ENCODE measurements at regions not wholly inside any gene's neighbourhood (a gene's known extent, or its start where the extent isn't known, plus 50 kb on each side); places are given as distances from the start of the nearest gene placed in this dataset.
"Not testable (repeated sequence)": the region's sequence is repeated elsewhere in the genome, so short reads cannot be mapped to it uniquely, and the experiment has no call there.

GRCh38 chr14:106436310-106436905, 910.0 kb downstream of the TMEM121 start:
- Mint-ChIP-seq H3K27me3 (ENCODE audit: low read depth) (no peaks in the 10 kb centered on the region), H3K4me1 (ENCODE audit: low read depth) (no peaks in the 10 kb centered on the region), H3K27ac (ENCODE audit: unreplicated experiment) (no peak overlapping the region), H3K9me3 (ENCODE audit: low read depth) (peaks cover 62% of the 10 kb centered on the region), H3K4me3 (ENCODE audit: unreplicated experiment) (no peak overlapping the region), H3K36me3 (ENCODE audit: low read depth) (no peaks in the 10 kb centered on the region)
- TF ChIP-seq CTCF (IDR thresholded peaks at IDR 0.05), result no peak
- DNase-seq (ENCODE audit: low spot score), result no peak

- peaks cover 68% of the 10 kb centered on the region for H3K9me3 Mint-ChIP-seq (ENCODE audit: low read depth)
- no peak overlapping the region for H3K27ac Mint-ChIP-seq (ENCODE audit: unreplicated experiment)
- no peak for DNase-seq (ENCODE audit: low spot score)
- no peaks in the 10 kb centered on the region for H3K36me3 Mint-ChIP-seq (ENCODE audit: low read depth)
- no peaks in the 10 kb centered on the region for H3K27me3 Mint-ChIP-seq (ENCODE audit: low read depth)
- TF ChIP-seq CTCF (IDR thresholded peaks at IDR 0.05), result no peak
- no peaks in the 10 kb centered on the region for H3K4me1 Mint-ChIP-seq (ENCODE audit: low read depth)
- H3K4me3 Mint-ChIP-seq (ENCODE audit: unreplicated experiment), result no peak overlapping the region
Observed at GRCh38 chr14:106442857-106443256, 916.5 kb downstream of the TMEM121 start.

- Mint-ChIP-seq H3K27me3 (ENCODE audit: low read depth) (no peaks in the 10 kb centered on the region), H3K4me3 (ENCODE audit: unreplicated experiment) (no peak overlapping the region), H3K9me3 (ENCODE audit: low read depth) (peaks cover 63% of the 10 kb centered on the region), H3K4me1 (ENCODE audit: low read depth) (no peaks in the 10 kb centered on the region), H3K36me3 (ENCODE audit: low read depth) (peaks cover 1% of the 10 kb centered on the region), H3K27ac (ENCODE audit: unreplicated experiment) (no peak overlapping the region)
- DNase-seq (ENCODE audit: low spot score), result no peak
- no peak for TF ChIP-seq CTCF (IDR thresholded peaks at IDR 0.05)
Observed at GRCh38 chr14:106455026-106455425, 928.6 kb downstream of the TMEM121 start.

GRCh38 chr14:106459971-106460730, 933.8 kb downstream of the TMEM121 start:
- Mint-ChIP-seq H3K4me3 (ENCODE audit: unreplicated experiment) (no peak overlapping the region), H3K9me3 (ENCODE audit: low read depth) (peaks cover 45% of the 10 kb centered on the region)
- TF ChIP-seq CTCF (IDR thresholded peaks at IDR 0.05), result peak; percentile 19

GRCh38 chr14:106460916-106461315, 934.5 kb downstream of the TMEM121 start:
- H3K36me3 Mint-ChIP-seq (ENCODE audit: low read depth), result peaks cover 4% of the 10 kb centered on the region
- no peak overlapping the region for H3K27ac Mint-ChIP-seq (ENCODE audit: unreplicated experiment)
- no peaks in the 10 kb centered on the region for H3K4me1 Mint-ChIP-seq (ENCODE audit: low read depth)
- no peaks in the 10 kb centered on the region for H3K27me3 Mint-ChIP-seq (ENCODE audit: low read depth)
- DNase-seq (ENCODE audit: low spot score), result no peak
- peaks cover 42% of the 10 kb centered on the region for H3K9me3 Mint-ChIP-seq (ENCODE audit: low read depth)
- no peak for TF ChIP-seq CTCF (IDR thresholded peaks at IDR 0.05)
- no peak overlapping the region for H3K4me3 Mint-ChIP-seq (ENCODE audit: unreplicated experiment)

More at GRCh38 chr14:106459971-106460730, 933.8 kb downstream of the TMEM121 start:
- no peak for DNase-seq (ENCODE audit: low spot score)
- Mint-ChIP-seq H3K36me3 (ENCODE audit: low read depth) (peaks cover 4% of the 10 kb centered on the region), H3K27me3 (ENCODE audit: low read depth) (no peaks in the 10 kb centered on the region), H3K27ac (ENCODE audit: unreplicated experiment) (no peak overlapping the region), H3K4me1 (ENCODE audit: low read depth) (no peaks in the 10 kb centered on the region)

GRCh38 chr14:106466483-106466882, 940.1 kb downstream of the TMEM121 start:
- H3K27ac Mint-ChIP-seq (ENCODE audit: unreplicated experiment); DNase-seq (ENCODE audit: low spot score); H3K27me3 Mint-ChIP-seq (ENCODE audit: low read depth); H3K36me3 Mint-ChIP-seq (ENCODE audit: low read depth); H3K4me3 Mint-ChIP-seq (ENCODE audit: unreplicated experiment); H3K4me1 Mint-ChIP-seq (ENCODE audit: low read depth): not testable (repeated sequence)
- H3K9me3 Mint-ChIP-seq (ENCODE audit: low read depth), result peaks cover 52% of the 10 kb centered on the region

GRCh38 chr14:106468869-106469268, 942.5 kb downstream of the TMEM121 start:
- not testable (repeated sequence) for DNase-seq (ENCODE audit: low spot score); H3K36me3 Mint-ChIP-seq (ENCODE audit: low read depth); H3K27me3 Mint-ChIP-seq (ENCODE audit: low read depth); H3K4me1 Mint-ChIP-seq (ENCODE audit: low read depth); H3K27ac Mint-ChIP-seq (ENCODE audit: unreplicated experiment); H3K4me3 Mint-ChIP-seq (ENCODE audit: unreplicated experiment)
- H3K9me3 Mint-ChIP-seq (ENCODE audit: low read depth), result peaks cover 50% of the 10 kb centered on the region

- not testable (repeated sequence) for DNase-seq (ENCODE audit: low spot score); H3K4me3 Mint-ChIP-seq (ENCODE audit: unreplicated experiment); H3K27me3 Mint-ChIP-seq (ENCODE audit: low read depth); H3K36me3 Mint-ChIP-seq (ENCODE audit: low read depth); H3K4me1 Mint-ChIP-seq (ENCODE audit: low read depth); H3K27ac Mint-ChIP-seq (ENCODE audit: unreplicated experiment)
- H3K9me3 Mint-ChIP-seq (ENCODE audit: low read depth), result peaks cover 55% of the 10 kb centered on the region
Observed at GRCh38 chr14:106470028-106470427, 943.6 kb downstream of the TMEM121 start.

Data from chondrocyte (in vitro differentiated cells).